Choroid plexus epithelial cell (primary cell): ENCODE measurements at regions not wholly inside any gene's neighbourhood (a gene's known extent, or its start where the extent isn't known, plus 50 kb on each side); places are given as distances from the start of the nearest gene placed in this dataset.

Source experiments
- DNase-seq: peaks from one replicate; pipeline ENCODE4 v3.0.0-alpha.2; 2010; ENCODE audit warnings: low read depth
- H3K4me3 ChIP-seq: 2 replicates; pipeline ENCODE4 v1.5.1; 2011; ENCODE audit warnings: low read depth, mild to moderate bottlenecking, control low read depth, low read length, moderate library complexity
- CTCF ChIP-seq: conservative IDR thresholded peaks from 2 replicates; pipeline ENCODE4 v1.5.1; 2011; ENCODE audit warnings: low read depth, mild to moderate bottlenecking, control low read depth, inconsistent platforms, low read length, moderate library complexity

- no peak for DNase-seq
- H3K4me3 ChIP-seq, result no peak overlapping the region
- no peak for TF ChIP-seq CTCF
These were observed 168.6 kb downstream of the SPANXA1 start for GRCh38 chrX:141415889-141416288.

GRCh38 chrX:141405853-141406492 lies 163.7 kb upstream of the SPANXC start:
- no peak overlapping the region for H3K4me3 ChIP-seq
- DNase-seq, result peak; percentile 82
- no peak for TF ChIP-seq CTCF

- no peak overlapping the region for H3K4me3 ChIP-seq
- no peak for TF ChIP-seq CTCF
- DNase-seq, result peak; percentile 46
These were observed 163.2 kb upstream of the SPANXC start for GRCh38 chrX:141405486-141405852.

- no peak overlapping the region for H3K4me3 ChIP-seq
- TF ChIP-seq CTCF, result no peak
- DNase-seq, result no peak
These were observed 160.7 kb upstream of the SPANXC start for GRCh38 chrX:141402897-141403610.

- H3K4me3 ChIP-seq, result no peak overlapping the region
- TF ChIP-seq CTCF, result no peak
- no peak for DNase-seq
These were observed 154.2 kb upstream of the SPANXC start for GRCh38 chrX:141396536-141396935.

- no peak overlapping the region for H3K4me3 ChIP-seq
- no peak for TF ChIP-seq CTCF
- peak; percentile 4 for DNase-seq
These were observed 132.9 kb upstream of the SPANXC start for GRCh38 chrX:141375011-141375760.
